HCT116 (cell line): ENCODE measurements at regions not wholly inside any gene's neighbourhood (a gene's known extent, or its start where the extent isn't known, plus 50 kb on each side); places are given as distances from the start of the nearest gene placed in this dataset.

Source experiments
- EZH2 ChIP-seq: fragments of 200-600 bp; sonication (generic); IDR thresholded peaks from 2 replicates; pipeline ENCODE4 v1.6.1; 2017; ENCODE audit warnings: antibody characterized with exemption, mixed run types
- POLR2A ChIP-seq: IDR thresholded peaks from 2 replicates; pipeline ENCODE4 v1.7.0; 2011; ENCODE audit warnings: borderline replicate concordance; ENCODE audit not compliant: insufficient read depth, insufficient read length; ENCODE audit errors: extremely low read depth
- POLR2AphosphoS5 ChIP-seq: IDR thresholded peaks from 2 replicates; pipeline ENCODE4 v1.6.1; 2011; ENCODE audit warnings: mild to moderate bottlenecking, low read depth, low read length, moderate library complexity
- TF ChIP-seq, protein P1 (sequence below), 3 experiments: fragments of 200-600 bp in 1 of 3; sonication (generic) in 1 of 3; IDR thresholded peaks in 2 of 3; conservative IDR thresholded peaks in 1 of 3; 2 replicates each; pipeline ENCODE4 v1.5.1; 2012 to 2017; ENCODE audit warnings: low read depth in 2 of 3, low read length in 2 of 3, antibody characterized with exemption in 1 of 3, borderline replicate concordance in 1 of 3, control low read depth in 1 of 3, mild to moderate bottlenecking in 1 of 3, mixed read lengths in 1 of 3, mixed run types in 1 of 3, moderate library complexity in 1 of 3; ENCODE audit not compliant: insufficient read depth in 1 of 3

DNA sequence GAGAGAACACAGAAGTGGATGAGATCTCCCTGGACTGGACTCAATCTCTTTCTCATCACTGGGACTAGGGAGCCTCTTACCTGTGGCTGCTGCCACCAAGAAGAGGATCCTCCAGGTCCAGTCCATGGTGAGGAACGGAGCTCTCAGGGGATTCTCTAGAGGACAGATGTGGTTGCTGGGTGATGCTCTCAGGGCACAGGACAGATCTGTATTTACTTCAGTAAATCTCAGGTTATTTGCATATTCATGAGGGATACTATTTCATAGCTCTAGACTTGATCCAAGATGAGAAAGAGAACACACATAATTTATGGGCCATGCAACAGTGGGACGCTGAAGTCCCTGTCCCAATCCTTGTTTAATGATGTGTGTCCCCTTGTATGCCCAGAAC is 460.5 kb downstream of the TMEM121 start:
- TF ChIP-seq, protein P1, sequence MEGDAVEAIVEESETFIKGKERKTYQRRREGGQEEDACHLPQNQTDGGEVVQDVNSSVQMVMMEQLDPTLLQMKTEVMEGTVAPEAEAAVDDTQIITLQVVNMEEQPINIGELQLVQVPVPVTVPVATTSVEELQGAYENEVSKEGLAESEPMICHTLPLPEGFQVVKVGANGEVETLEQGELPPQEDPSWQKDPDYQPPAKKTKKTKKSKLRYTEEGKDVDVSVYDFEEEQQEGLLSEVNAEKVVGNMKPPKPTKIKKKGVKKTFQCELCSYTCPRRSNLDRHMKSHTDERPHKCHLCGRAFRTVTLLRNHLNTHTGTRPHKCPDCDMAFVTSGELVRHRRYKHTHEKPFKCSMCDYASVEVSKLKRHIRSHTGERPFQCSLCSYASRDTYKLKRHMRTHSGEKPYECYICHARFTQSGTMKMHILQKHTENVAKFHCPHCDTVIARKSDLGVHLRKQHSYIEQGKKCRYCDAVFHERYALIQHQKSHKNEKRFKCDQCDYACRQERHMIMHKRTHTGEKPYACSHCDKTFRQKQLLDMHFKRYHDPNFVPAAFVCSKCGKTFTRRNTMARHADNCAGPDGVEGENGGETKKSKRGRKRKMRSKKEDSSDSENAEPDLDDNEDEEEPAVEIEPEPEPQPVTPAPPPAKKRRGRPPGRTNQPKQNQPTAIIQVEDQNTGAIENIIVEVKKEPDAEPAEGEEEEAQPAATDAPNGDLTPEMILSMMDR (IDR thresholded peaks at IDR 0.05 in 2 of 3, conservative IDR thresholded peaks at IDR 0.05 in 1 of 3; ENCODE audit: borderline replicate concordance in 1 of 3, insufficient read depth in 1 of 3, low read depth in 2 of 3, low read length in 2 of 3), result no peak
- TF ChIP-seq POLR2A (no peak), EZH2 (no peak), POLR2AphosphoS5 (no peak)
